ENCODE measurements at regions not wholly inside any gene's neighbourhood (a gene's known extent, or its start where the extent isn't known, plus 50 kb on each side); places are given as distances from the start of the nearest gene placed in this dataset.

- in situ Hi-C loops (cut with MboI; ENCODE audit: low sequenced_read_pairs): no loop called here
- no peak for DNase-seq
- Histone ChIP-seq H2BK120ac (ENCODE audit: low read depth, low read length) (no peak overlapping the region), H3K4me2 (ENCODE audit: low read depth, low read length) (no peak overlapping the region), H3K9me1 (ENCODE audit: insufficient read depth, low read length) (no peaks in the 10 kb centered on the region), H4K20me1 (ENCODE audit: insufficient read depth, low read length) (no peaks in the 10 kb centered on the region), H2AK5ac (ENCODE audit: low read depth, low read length) (no peak overlapping the region), H3K9ac (ENCODE audit: low read depth, low read length) (no peak overlapping the region), H3K23ac (ENCODE audit: low read depth, low read length) (no peak overlapping the region), H2BK15ac (ENCODE audit: low read depth, low read length) (no peak overlapping the region), H4K8ac (ENCODE audit: low read depth in 2 of 2, low read length in 2 of 2) (no peak overlapping the region), H4K5ac (ENCODE audit: low read depth, low read length) (no peak overlapping the region), H3K4me1 (ENCODE audit: control insufficient read depth, insufficient read depth, low read length) (no peaks in the 10 kb centered on the region), H3K36me3 (ENCODE audit: control insufficient read depth, insufficient read depth, low read length) (no peaks in the 10 kb centered on the region), H3K14ac (replicated peaks; ENCODE audit: low read depth, low read length) (no peak overlapping the region), H2AK9ac (replicated peaks; ENCODE audit: low read depth, low read length, poor library complexity) (no peak overlapping the region), H2AFZ (replicated peaks; ENCODE audit: low read length, poor library complexity) (no peak overlapping the region), H3K4ac (ENCODE audit: low read depth, low read length) (no peak overlapping the region), H2BK5ac (ENCODE audit: low read depth, low read length, poor library complexity, severe bottlenecking) (no peak overlapping the region), H4K91ac (ENCODE audit: insufficient read depth, low read depth, low read length) (no peak overlapping the region), H3K18ac (ENCODE audit: low read depth, low read length) (no peak overlapping the region), H3K56ac (ENCODE audit: extremely low read depth, insufficient read depth, low read length) (no peak overlapping the region), H3K27ac (ENCODE audit: insufficient read depth, low read length) (no peak overlapping the region), H3K4me3 (ENCODE audit: insufficient read depth, low read depth, low read length) (no peak overlapping the region), H3K27me3 (ENCODE audit: control insufficient read depth, insufficient read depth, low read length) (no peaks in the 10 kb centered on the region), H3K79me1 (ENCODE audit: low read depth in 1 of 2, low read length in 2 of 2) (no peaks in the 10 kb centered on the region), H2BK20ac (ENCODE audit: low read depth, low read length) (no peak overlapping the region), H3K9me3 (ENCODE audit: control insufficient read depth, insufficient read depth, low read length) (no peaks in the 10 kb centered on the region)
- CTCF ChIA-PET: no interaction called here
- no TSS peak for BruUV-seq (replicated peaks)
- POLR2A ChIA-PET (ENCODE audit: unreplicated experiment): no interaction called here
- no CpG with 5 or more reads among the region's 5 CpGs for WGBS, 2 experiments (ENCODE audit: extremely low coverage in 2 of 2, insufficient read length in 1 of 2)
- dilution Hi-C loops (cut with HindIII; ENCODE audit: low sequenced_read_pairs, unreplicated experiment): no loop called here
- no peak for ATAC-seq (ENCODE audit: low read depth)
- intact Hi-C loops (cut with micrococcal nuclease): no loop called here
- no peak for TF ChIP-seq NFE2L2 (IDR thresholded peaks at IDR 0.05; ENCODE audit: low read depth, low read length)
- TF ChIP-seq MAFK (IDR thresholded peaks at IDR 0.05; ENCODE audit: low read depth, low read length): no peak
- TF ChIP-seq, protein P1, sequence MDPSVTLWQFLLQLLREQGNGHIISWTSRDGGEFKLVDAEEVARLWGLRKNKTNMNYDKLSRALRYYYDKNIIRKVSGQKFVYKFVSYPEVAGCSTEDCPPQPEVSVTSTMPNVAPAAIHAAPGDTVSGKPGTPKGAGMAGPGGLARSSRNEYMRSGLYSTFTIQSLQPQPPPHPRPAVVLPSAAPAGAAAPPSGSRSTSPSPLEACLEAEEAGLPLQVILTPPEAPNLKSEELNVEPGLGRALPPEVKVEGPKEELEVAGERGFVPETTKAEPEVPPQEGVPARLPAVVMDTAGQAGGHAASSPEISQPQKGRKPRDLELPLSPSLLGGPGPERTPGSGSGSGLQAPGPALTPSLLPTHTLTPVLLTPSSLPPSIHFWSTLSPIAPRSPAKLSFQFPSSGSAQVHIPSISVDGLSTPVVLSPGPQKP (IDR thresholded peaks at IDR 0.05; ENCODE audit: borderline replicate concordance, low read depth, low read length): no peak
- TF ChIP-seq RCOR1 (IDR thresholded peaks at IDR 0.05; ENCODE audit: insufficient replicate concordance, low read length): no peak
- no peak for TF ChIP-seq CHD1 (IDR thresholded peaks at IDR 0.05; ENCODE audit: low read depth, low read length)
- TF ChIP-seq MAZ (IDR thresholded peaks at IDR 0.05; ENCODE audit: borderline replicate concordance, low read depth, low read length): no peak
- TF ChIP-seq USF2 (IDR thresholded peaks at IDR 0.05; ENCODE audit: low read depth, low read length): no peak
- TF ChIP-seq BHLHE40 (IDR thresholded peaks at IDR 0.05; ENCODE audit: low read depth, low read length): no peak
- no peak for TF ChIP-seq SMC3 (IDR thresholded peaks at IDR 0.05; ENCODE audit: low read depth, low read length)
- no peak for TF ChIP-seq CTCF (conservative IDR thresholded peaks at IDR 0.05; ENCODE audit: low read depth, low read length)
- no peak for TF ChIP-seq MXI1 (IDR thresholded peaks at IDR 0.05; ENCODE audit: borderline replicate concordance, low read depth, low read length)
- no peak for TF ChIP-seq RFX5 (IDR thresholded peaks at IDR 0.05; ENCODE audit: low read depth, low read length)
- no peak for TF ChIP-seq POLR2A (IDR thresholded peaks at IDR 0.05; ENCODE audit: low read depth, low read length)
- no peak for TF ChIP-seq FOS (IDR thresholded peaks at IDR 0.05; ENCODE audit: low read depth, low read length)
These were observed 60.0 kb upstream of the SPRY2 start for GRCh38 chr13:80400865-80401426.

Measured in IMR-90 (cell line).